ENCODE measurements at regions not wholly inside any gene's neighbourhood (a gene's known extent, or its start where the extent isn't known, plus 50 kb on each side); places are given as distances from the start of the nearest gene placed in this dataset.

DNA sequence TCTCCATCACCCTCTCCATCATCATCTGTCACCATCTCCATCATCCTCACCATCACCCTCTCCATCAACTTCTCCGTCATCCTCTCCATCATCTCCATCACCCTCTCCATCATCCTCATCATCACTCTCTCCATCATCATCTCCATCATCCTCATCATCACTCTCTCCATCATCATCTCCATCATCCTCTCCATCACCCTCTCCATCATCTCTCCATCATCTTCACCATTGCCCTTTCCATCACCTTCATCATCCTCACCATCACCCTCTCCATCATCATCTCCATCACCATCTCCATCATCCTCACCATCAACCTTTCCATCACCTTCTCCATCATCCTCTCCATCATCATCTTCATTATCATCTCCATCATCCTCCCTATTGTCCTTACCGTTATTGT, 565.5 kb upstream of the SGCD start:
- Histone ChIP-seq H3K14ac (replicated peaks; ENCODE audit: low read depth, low read length) (no peak overlapping the region), H2BK5ac (ENCODE audit: low read depth, low read length, poor library complexity, severe bottlenecking) (no peak overlapping the region), H2BK120ac (ENCODE audit: low read depth, low read length) (no peak overlapping the region), H3K27ac (ENCODE audit: insufficient read depth, low read length) (no peak overlapping the region), H2BK15ac (ENCODE audit: low read depth, low read length) (no peak overlapping the region), H3K4me3 (ENCODE audit: insufficient read depth, low read depth, low read length) (no peak overlapping the region), H3K9me3 (ENCODE audit: control insufficient read depth, insufficient read depth, low read length) (peaks cover 7% of the 10 kb centered on the region; the same call in 1 of the 2 replicates), H3K9me1 (ENCODE audit: insufficient read depth, low read length) (no peaks in the 10 kb centered on the region), H3K4ac (ENCODE audit: low read depth, low read length) (no peak overlapping the region), H4K8ac (ENCODE audit: low read depth in 2 of 2, low read length in 2 of 2) (no peak overlapping the region), H3K9ac (ENCODE audit: low read depth, low read length) (no peak overlapping the region), H3K36me3 (ENCODE audit: control insufficient read depth, insufficient read depth, low read length) (no peaks in the 10 kb centered on the region), H2AK5ac (ENCODE audit: low read depth, low read length) (no peak overlapping the region), H2AFZ (replicated peaks; ENCODE audit: low read length, poor library complexity) (no peak overlapping the region), H4K5ac (ENCODE audit: low read depth, low read length) (no peak overlapping the region), H3K27me3 (ENCODE audit: control insufficient read depth, insufficient read depth, low read length) (no peaks in the 10 kb centered on the region), H3K56ac (ENCODE audit: extremely low read depth, insufficient read depth, low read length) (no peak overlapping the region), H2BK20ac (ENCODE audit: low read depth, low read length) (no peak overlapping the region), H3K18ac (ENCODE audit: low read depth, low read length) (no peak overlapping the region), H4K20me1 (ENCODE audit: insufficient read depth, low read length) (no peaks in the 10 kb centered on the region), H4K91ac (ENCODE audit: insufficient read depth, low read depth, low read length) (no peak overlapping the region), H3K23ac (ENCODE audit: low read depth, low read length) (no peak overlapping the region), H3K4me1 (ENCODE audit: control insufficient read depth, insufficient read depth, low read length) (no peaks in the 10 kb centered on the region), H2AK9ac (replicated peaks; ENCODE audit: low read depth, low read length, poor library complexity) (no peak overlapping the region), H3K79me1 (ENCODE audit: low read depth in 1 of 2, low read length in 2 of 2) (no peaks in the 10 kb centered on the region), H3K4me2 (ENCODE audit: low read depth, low read length) (no peak overlapping the region)
- ATAC-seq (ENCODE audit: low read depth) (no peak), DNase-seq (no peak)
- intact Hi-C loops (cut with micrococcal nuclease) (no loop called here), in situ Hi-C loops (cut with MboI; ENCODE audit: low sequenced_read_pairs) (no loop called here), dilution Hi-C loops (cut with HindIII; ENCODE audit: low sequenced_read_pairs, unreplicated experiment) (no loop called here)
- TF ChIP-seq CTCF (conservative IDR thresholded peaks at IDR 0.05; ENCODE audit: low read depth, low read length) = no peak
- TF ChIP-seq SMC3 (IDR thresholded peaks at IDR 0.05; ENCODE audit: low read depth, low read length) = no peak
- no peak for TF ChIP-seq MAZ (IDR thresholded peaks at IDR 0.05; ENCODE audit: borderline replicate concordance, low read depth, low read length)
- no peak for TF ChIP-seq RCOR1 (IDR thresholded peaks at IDR 0.05; ENCODE audit: insufficient replicate concordance, low read length)
- TF ChIP-seq, protein P1, sequence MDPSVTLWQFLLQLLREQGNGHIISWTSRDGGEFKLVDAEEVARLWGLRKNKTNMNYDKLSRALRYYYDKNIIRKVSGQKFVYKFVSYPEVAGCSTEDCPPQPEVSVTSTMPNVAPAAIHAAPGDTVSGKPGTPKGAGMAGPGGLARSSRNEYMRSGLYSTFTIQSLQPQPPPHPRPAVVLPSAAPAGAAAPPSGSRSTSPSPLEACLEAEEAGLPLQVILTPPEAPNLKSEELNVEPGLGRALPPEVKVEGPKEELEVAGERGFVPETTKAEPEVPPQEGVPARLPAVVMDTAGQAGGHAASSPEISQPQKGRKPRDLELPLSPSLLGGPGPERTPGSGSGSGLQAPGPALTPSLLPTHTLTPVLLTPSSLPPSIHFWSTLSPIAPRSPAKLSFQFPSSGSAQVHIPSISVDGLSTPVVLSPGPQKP (IDR thresholded peaks at IDR 0.05; ENCODE audit: borderline replicate concordance, low read depth, low read length) = no peak
- TF ChIP-seq NFE2L2 (IDR thresholded peaks at IDR 0.05; ENCODE audit: low read depth, low read length) = no peak
- no peak for TF ChIP-seq POLR2A (IDR thresholded peaks at IDR 0.05; ENCODE audit: low read depth, low read length)
- no peak for TF ChIP-seq FOS (IDR thresholded peaks at IDR 0.05; ENCODE audit: low read depth, low read length)
- no peak for TF ChIP-seq BHLHE40 (IDR thresholded peaks at IDR 0.05; ENCODE audit: low read depth, low read length)
- TF ChIP-seq MXI1 (IDR thresholded peaks at IDR 0.05; ENCODE audit: borderline replicate concordance, low read depth, low read length) = no peak
- no TSS peak for BruUV-seq (replicated peaks)
- CTCF ChIA-PET = no interaction called here
- POLR2A ChIA-PET (ENCODE audit: unreplicated experiment) = no interaction called here
- 55 to 100% methylated on average over 1 of the region's 2 CpGs for whole genome bisulfite sequencing, 2 experiments (ENCODE audit: extremely low coverage in 2 of 2, insufficient read length in 1 of 2)
